H9 (cell line): ENCODE measurements at regions not wholly inside any gene's neighbourhood (a gene's known extent, or its start where the extent isn't known, plus 50 kb on each side); places are given as distances from the start of the nearest gene placed in this dataset.

Experiments
- DNase-seq: peaks from one replicate; pipeline ENCODE4 v3.0.0-alpha.2; 2017
- H2AFZ ChIP-seq: one replicate; pipeline ENCODE4 v1.6.1; 2013; ENCODE audit warnings: mild to moderate bottlenecking, low read length, control low read depth, moderate library complexity
- H2AK5ac ChIP-seq: 2 replicates; pipeline ENCODE4 v1.6.1; 2013; ENCODE audit warnings: low read length, control low read depth, mixed read lengths; ENCODE audit not compliant: insufficient read length
- H2BK120ac ChIP-seq: one replicate; pipeline ENCODE4 v1.6.1; 2013; ENCODE audit warnings: low read depth, mild to moderate bottlenecking, low read length, control low read depth, inconsistent platforms; ENCODE audit not compliant: poor library complexity, severe bottlenecking
- H2BK12ac ChIP-seq: 2 replicates; pipeline ENCODE4 v1.6.1; 2013; ENCODE audit warnings: low read length, control low read depth, mixed read lengths, low read depth; ENCODE audit not compliant: insufficient read length
- H2BK15ac ChIP-seq: 2 replicates; pipeline ENCODE4 v1.6.1; 2013; ENCODE audit warnings: low read depth, low read length, control low read depth
- H2BK20ac ChIP-seq: one replicate; pipeline ENCODE4 v1.6.1; 2013; ENCODE audit warnings: low read depth, mild to moderate bottlenecking, low read length, control low read depth, inconsistent platforms; ENCODE audit not compliant: poor library complexity, severe bottlenecking
- H2BK5ac ChIP-seq: 2 replicates; pipeline ENCODE4 v1.6.1; 2013; ENCODE audit warnings: low read length, control low read depth, mixed read lengths; ENCODE audit not compliant: insufficient read length
- H3K14ac ChIP-seq: 2 replicates; pipeline ENCODE4 v1.6.1; 2013; ENCODE audit warnings: low read length, control low read depth; ENCODE audit not compliant: insufficient read depth
- H3K18ac ChIP-seq: 2 replicates; pipeline ENCODE4 v1.6.1; 2013; ENCODE audit warnings: low read depth, mild to moderate bottlenecking, mixed read lengths, low read length, control low read depth; ENCODE audit not compliant: insufficient read length
- H3K23ac ChIP-seq: 2 replicates; pipeline ENCODE4 v1.6.1; 2013; ENCODE audit warnings: low read length, control low read depth, mixed read lengths, low read depth; ENCODE audit not compliant: insufficient read length
- H3K23me2 ChIP-seq: 2 replicates; pipeline ENCODE4 v1.6.1; 2013; ENCODE audit warnings: low read depth, mild to moderate bottlenecking, mixed read lengths, low read length, control low read depth; ENCODE audit not compliant: insufficient read length, poor library complexity, severe bottlenecking
- H3K27ac ChIP-seq: 2 replicates; pipeline ENCODE4 v1.5.1; 2013; ENCODE audit warnings: low read length, control low read depth, mixed read lengths, low read depth; ENCODE audit not compliant: insufficient read length
- H3K27me3 ChIP-seq: 2 replicates; pipeline ENCODE4 v1.6.1; 2013; ENCODE audit warnings: low read length, control low read depth, inconsistent platforms; ENCODE audit not compliant: insufficient read depth
- H3K4ac ChIP-seq: 2 replicates; pipeline ENCODE4 v1.6.1; 2013; ENCODE audit warnings: low read depth, mild to moderate bottlenecking, control low read depth, inconsistent platforms, low read length, moderate library complexity
- H3K4me1 ChIP-seq: 2 replicates; pipeline ENCODE4 v1.6.1; 2013; ENCODE audit warnings: low read length, control low read depth, inconsistent platforms; ENCODE audit not compliant: insufficient read depth
- H3K4me2 ChIP-seq: 2 replicates; pipeline ENCODE4 v1.6.1; 2013; ENCODE audit warnings: low read length, control low read depth, mixed read lengths; ENCODE audit not compliant: insufficient read length, insufficient read depth
- H3K56ac ChIP-seq: 2 replicates; pipeline ENCODE4 v1.6.1; 2013; ENCODE audit warnings: low read depth, mild to moderate bottlenecking, mixed read lengths, low read length, control low read depth; ENCODE audit not compliant: insufficient read length
- H3K79me1 ChIP-seq: 2 replicates; pipeline ENCODE4 v1.6.1; 2013; ENCODE audit warnings: low read depth, mild to moderate bottlenecking, moderate library complexity, low read length, control low read depth, inconsistent platforms; ENCODE audit not compliant: insufficient read depth, poor library complexity, severe bottlenecking
- H3K79me2 ChIP-seq: 2 replicates; pipeline ENCODE4 v1.6.1; 2013; ENCODE audit warnings: low read length, control low read depth, inconsistent platforms; ENCODE audit not compliant: insufficient read depth
- H3K9ac ChIP-seq: 2 replicates; pipeline ENCODE4 v1.6.1; 2013; ENCODE audit warnings: low read length, control low read depth, mixed read lengths; ENCODE audit not compliant: insufficient read length; ENCODE audit errors: extremely low read depth
- H3K9me3 ChIP-seq: one replicate; pipeline ENCODE4 v1.6.1; 2013; ENCODE audit warnings: low read depth, low read length, inconsistent platforms; ENCODE audit not compliant: control insufficient read depth
- H3T11ph ChIP-seq: one replicate; pipeline ENCODE4 v1.6.1; 2013; ENCODE audit warnings: mild to moderate bottlenecking, low read length, control low read depth, inconsistent platforms
- H4K20me1 ChIP-seq: one replicate; pipeline ENCODE4 v1.6.1; 2013; ENCODE audit not compliant: control insufficient read depth, insufficient read length, insufficient read depth
- H4K5ac ChIP-seq: 2 replicates; pipeline ENCODE4 v1.6.1; 2013; ENCODE audit warnings: low read depth, mild to moderate bottlenecking, mixed read lengths, low read length, control low read depth; ENCODE audit not compliant: insufficient read length
- H4K8ac ChIP-seq: replicated peaks from 2 replicates; pipeline ENCODE4 v1.6.1; 2013; ENCODE audit warnings: low read length, control low read depth, mixed read lengths, low read depth; ENCODE audit not compliant: insufficient read length
- H4K91ac ChIP-seq: 2 replicates; pipeline ENCODE4 v1.6.1; 2013; ENCODE audit warnings: low read depth, mild to moderate bottlenecking, moderate library complexity, mixed read lengths, low read length, control low read depth; ENCODE audit not compliant: insufficient read length
- H3K27ac Mint-ChIP-seq, 3 experiments: 2 replicates in 2 of 3; 3 replicates in 1 of 3; pipeline ENCODE4 v1.8.0; 2020 to 2021; ENCODE audit warnings: mixed read lengths in 3 of 3, mild to moderate bottlenecking in 1 of 3, moderate library complexity in 1 of 3
- H3K27me3 Mint-ChIP-seq: 2 replicates; pipeline ENCODE4 v1.8.0; 2021; ENCODE audit warnings: low read depth, mild to moderate bottlenecking, moderate library complexity, mixed read lengths
- H3K36me3 Mint-ChIP-seq, 3 experiments: 2 replicates in 2 of 3; 3 replicates in 1 of 3; pipeline ENCODE4 v1.8.0; 2020 to 2021; ENCODE audit warnings: low read depth in 3 of 3, mixed read lengths in 3 of 3; ENCODE audit not compliant: insufficient read depth in 1 of 3
- H3K4me1 Mint-ChIP-seq, 2 experiments: 2 replicates each; pipeline ENCODE4 v1.8.0; 2020; ENCODE audit warnings: mixed read lengths in 2 of 2
- H3K4me3 Mint-ChIP-seq, 2 experiments: 2 replicates in 1 of 2; 3 replicates in 1 of 2; pipeline ENCODE4 v1.8.0; 2020 to 2021; ENCODE audit warnings: mild to moderate bottlenecking in 2 of 2, mixed read lengths in 2 of 2, moderate library complexity in 1 of 2
- H3K9me3 Mint-ChIP-seq, 2 experiments: 2 replicates in 1 of 2; 3 replicates in 1 of 2; pipeline ENCODE4 v1.8.0; 2020; ENCODE audit warnings: mild to moderate bottlenecking in 2 of 2, mixed read lengths in 2 of 2, moderate library complexity in 1 of 2
- WGBS: extraction: QIAGEN DNeasy Blood & Tissue Kit; methylation state at CpG from one replicate; pipeline ENCODE4 v1.1.7; 2013; ENCODE audit warnings: missing lambda C conversion rate, low lambda C conversion rate, mixed read lengths; ENCODE audit not compliant: insufficient read length; ENCODE audit errors: extremely low coverage; 5-methylcytosine and 5-hydroxymethylcytosine counted together
- TF ChIP-seq, protein P1 (sequence below): fragments of 200-600 bp; sonication (generic); conservative IDR thresholded peaks from 3 replicates; pipeline ENCODE4 v1.8.0; 2021; ENCODE audit warnings: antibody characterized with exemption, mild to moderate bottlenecking

GRCh38 chr6:11292091-11292490 lies 59.6 kb upstream of the NEDD9 start:
- H3K79me1 ChIP-seq = no peaks in the 10 kb centered on the region
- H4K91ac ChIP-seq = no peak overlapping the region
- H3K23me2 ChIP-seq = no peaks in the 10 kb centered on the region
- no peak overlapping the region for H3K18ac ChIP-seq
- H2AFZ ChIP-seq = no peak overlapping the region
- H3K9ac ChIP-seq = no peak overlapping the region
- TF ChIP-seq, protein P1, sequence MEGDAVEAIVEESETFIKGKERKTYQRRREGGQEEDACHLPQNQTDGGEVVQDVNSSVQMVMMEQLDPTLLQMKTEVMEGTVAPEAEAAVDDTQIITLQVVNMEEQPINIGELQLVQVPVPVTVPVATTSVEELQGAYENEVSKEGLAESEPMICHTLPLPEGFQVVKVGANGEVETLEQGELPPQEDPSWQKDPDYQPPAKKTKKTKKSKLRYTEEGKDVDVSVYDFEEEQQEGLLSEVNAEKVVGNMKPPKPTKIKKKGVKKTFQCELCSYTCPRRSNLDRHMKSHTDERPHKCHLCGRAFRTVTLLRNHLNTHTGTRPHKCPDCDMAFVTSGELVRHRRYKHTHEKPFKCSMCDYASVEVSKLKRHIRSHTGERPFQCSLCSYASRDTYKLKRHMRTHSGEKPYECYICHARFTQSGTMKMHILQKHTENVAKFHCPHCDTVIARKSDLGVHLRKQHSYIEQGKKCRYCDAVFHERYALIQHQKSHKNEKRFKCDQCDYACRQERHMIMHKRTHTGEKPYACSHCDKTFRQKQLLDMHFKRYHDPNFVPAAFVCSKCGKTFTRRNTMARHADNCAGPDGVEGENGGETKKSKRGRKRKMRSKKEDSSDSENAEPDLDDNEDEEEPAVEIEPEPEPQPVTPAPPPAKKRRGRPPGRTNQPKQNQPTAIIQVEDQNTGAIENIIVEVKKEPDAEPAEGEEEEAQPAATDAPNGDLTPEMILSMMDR = no peak
- no peak overlapping the region for H2BK5ac ChIP-seq
- no peak overlapping the region for H2BK20ac ChIP-seq
- H3K4me1 ChIP-seq = no peaks in the 10 kb centered on the region
- H2BK12ac ChIP-seq = no peak overlapping the region
- no peak overlapping the region for H2BK15ac ChIP-seq
- H3K14ac ChIP-seq = no peak overlapping the region
- H4K20me1 ChIP-seq = no peaks in the 10 kb centered on the region
- no peak overlapping the region for H3K4ac ChIP-seq
- H2AK5ac ChIP-seq = no peak overlapping the region
- H2BK120ac ChIP-seq = no peak overlapping the region
- no peaks in the 10 kb centered on the region for H3K9me3 ChIP-seq
- no peak overlapping the region for H3T11ph ChIP-seq
- H3K36me3 Mint-ChIP-seq = peaks cover 0 to 4% (median 0%) of the 10 kb centered on the region in 3 experiments; a peak in 2 of 7 replicates
- H3K27me3 Mint-ChIP-seq = no peaks in the 10 kb centered on the region
- no peaks in the 10 kb centered on the region; the same call in 1 of the 2 replicates for H3K27me3 ChIP-seq
- H3K9me3 Mint-ChIP-seq = peaks cover 3 to 5% of the 10 kb centered on the region in 2 experiments; a peak in 4 of 5 replicates
- H3K79me2 ChIP-seq = no peaks in the 10 kb centered on the region
- DNase-seq = no peak
- H3K4me2 ChIP-seq = no peak overlapping the region
- H3K56ac ChIP-seq = no peak overlapping the region
- no CpG with 5 or more reads among the region's 4 CpGs for WGBS
- H3K4me1 Mint-ChIP-seq = no peaks in the 10 kb centered on the region
- no peak overlapping the region for H3K27ac Mint-ChIP-seq
- H3K27ac ChIP-seq = no peak overlapping the region
- H4K8ac ChIP-seq = no peak overlapping the region
- H3K4me3 Mint-ChIP-seq = no peak overlapping the region
- no peak overlapping the region for H3K23ac ChIP-seq
- no peak overlapping the region for H4K5ac ChIP-seq
